Neural crest cell (in vitro differentiated cells): ENCODE measurements at regions not wholly inside any gene's neighbourhood (a gene's known extent, or its start where the extent isn't known, plus 50 kb on each side); places are given as distances from the start of the nearest gene placed in this dataset.

Experiments used
- DNase-seq: peaks from one replicate; pipeline ENCODE4 v3.0.0; 2021; ENCODE audit warnings: low read depth, mixed read lengths, low spot score
- H3K27ac Mint-ChIP-seq: one replicate; pipeline ENCODE4 v1.8.0; 2021; ENCODE audit warnings: mild to moderate bottlenecking, mixed read lengths; ENCODE audit not compliant: unreplicated experiment
- H3K27me3 Mint-ChIP-seq: 2 replicates; pipeline ENCODE4 v1.8.0; 2021; ENCODE audit warnings: low read depth, mild to moderate bottlenecking, mixed read lengths
- H3K36me3 Mint-ChIP-seq: 2 replicates; pipeline ENCODE4 v1.8.0; 2021; ENCODE audit warnings: low read depth, mild to moderate bottlenecking, mixed read lengths
- H3K4me1 Mint-ChIP-seq: 2 replicates; pipeline ENCODE4 v1.8.0; 2021; ENCODE audit warnings: mixed read lengths
- H3K4me3 Mint-ChIP-seq: one replicate; pipeline ENCODE4 v1.8.0; 2021; ENCODE audit warnings: mild to moderate bottlenecking, mixed read lengths
- H3K9me3 Mint-ChIP-seq: 2 replicates; pipeline ENCODE4 v1.8.0; 2021; ENCODE audit warnings: mixed read lengths
- CTCF ChIP-seq: fragments of 200-600 bp; sonication (generic); conservative IDR thresholded peaks from 2 replicates; pipeline ENCODE4 v1.5.0; 2021; ENCODE audit warnings: antibody characterized with exemption, mild to moderate bottlenecking

DNA sequence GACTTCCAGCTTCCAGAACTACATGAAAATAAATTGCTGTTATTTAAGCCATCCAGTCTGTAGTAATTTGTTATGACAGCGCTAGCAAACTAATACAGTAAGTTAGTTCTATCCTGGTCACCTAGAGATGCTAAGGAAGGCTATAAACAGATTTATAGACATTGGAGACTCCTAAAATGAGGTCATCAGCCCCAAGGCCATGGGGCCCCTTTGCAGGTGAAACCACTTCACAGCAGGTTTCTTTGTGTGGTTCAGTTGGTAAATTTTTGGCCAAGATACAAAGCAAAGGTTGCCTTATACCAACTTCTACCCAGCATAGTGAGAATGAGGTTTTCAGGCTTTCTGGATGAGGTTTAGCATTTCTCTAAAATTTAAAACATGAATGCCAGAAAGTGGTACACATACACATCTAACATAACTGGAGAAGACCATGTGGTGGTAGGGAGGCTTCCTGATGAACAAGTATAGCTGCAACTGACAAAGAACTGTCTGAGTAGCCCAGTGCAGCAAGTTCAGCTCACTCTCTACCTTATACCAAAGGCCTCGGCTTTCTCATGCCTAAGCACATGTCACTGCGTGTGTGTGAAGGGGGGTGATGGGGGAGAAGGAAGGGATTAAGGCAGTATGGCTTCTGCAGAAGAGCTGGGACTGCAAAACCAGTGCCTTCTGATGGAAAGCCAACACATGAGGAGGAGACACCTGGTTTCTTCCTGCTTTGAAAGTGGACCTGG, 264.6 kb upstream of the TAS2R1 start:
- DNase-seq = no peak

DNA sequence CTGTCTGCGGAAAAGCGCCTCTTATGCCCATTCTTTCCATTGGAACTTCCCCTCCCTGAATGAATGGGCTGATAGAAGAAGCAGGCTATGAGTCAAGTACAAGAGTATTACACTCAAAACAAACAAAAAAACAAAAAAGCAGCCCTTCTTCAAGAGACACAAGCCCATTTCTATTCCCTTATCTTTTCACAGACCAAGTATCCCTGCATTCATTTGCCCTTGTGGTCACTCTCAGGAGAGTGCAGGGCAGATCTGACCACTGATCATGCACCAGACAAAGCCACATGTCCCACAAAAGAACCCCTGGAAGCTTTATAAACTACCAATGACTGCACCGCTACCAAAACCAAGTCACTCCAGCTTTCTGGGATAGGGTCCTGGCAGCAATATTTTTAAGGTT, 262.5 kb upstream of the TAS2R1 start:
- Mint-ChIP-seq H3K4me1 (peaks cover 13% of the 10 kb centered on the region), H3K4me3 (no peak overlapping the region), H3K27ac (no peak overlapping the region), H3K27me3 (peaks cover 3% of the 10 kb centered on the region), H3K9me3 (no peaks in the 10 kb centered on the region), H3K36me3 (no peaks in the 10 kb centered on the region)
- TF ChIP-seq CTCF = no peak
- no peak for DNase-seq

More for the DNA sequence above, 264.6 kb upstream of the TAS2R1 start:
- H3K27ac Mint-ChIP-seq = peak overlapping the region; percentile 14
- H3K27me3 Mint-ChIP-seq = peaks cover 3% of the 10 kb centered on the region
- no peak overlapping the region for H3K4me3 Mint-ChIP-seq
- no peak for TF ChIP-seq CTCF
- H3K36me3 Mint-ChIP-seq = no peaks in the 10 kb centered on the region
- H3K9me3 Mint-ChIP-seq = no peaks in the 10 kb centered on the region
- peaks cover 11% of the 10 kb centered on the region for H3K4me1 Mint-ChIP-seq

- peaks cover 7% of the 10 kb centered on the region for H3K4me1 Mint-ChIP-seq
- no peak for DNase-seq
- H3K9me3 Mint-ChIP-seq = no peaks in the 10 kb centered on the region
- H3K27ac Mint-ChIP-seq = no peak overlapping the region
- no peak for TF ChIP-seq CTCF
- H3K27me3 Mint-ChIP-seq = no peaks in the 10 kb centered on the region
- no peaks in the 10 kb centered on the region for H3K36me3 Mint-ChIP-seq
- H3K4me3 Mint-ChIP-seq = no peak overlapping the region
Observed at GRCh38 chr5:9889511-9889910, 259.4 kb upstream of the TAS2R1 start.

- Mint-ChIP-seq H3K36me3 (no peaks in the 10 kb centered on the region), H3K27ac (no peak overlapping the region), H3K4me3 (no peak overlapping the region), H3K4me1 (peaks cover 7% of the 10 kb centered on the region), H3K9me3 (no peaks in the 10 kb centered on the region), H3K27me3 (no peaks in the 10 kb centered on the region)
- DNase-seq = no peak
- TF ChIP-seq CTCF = no peak
Observed at GRCh38 chr5:9888501-9888901, 258.4 kb upstream of the TAS2R1 start.

DNA sequence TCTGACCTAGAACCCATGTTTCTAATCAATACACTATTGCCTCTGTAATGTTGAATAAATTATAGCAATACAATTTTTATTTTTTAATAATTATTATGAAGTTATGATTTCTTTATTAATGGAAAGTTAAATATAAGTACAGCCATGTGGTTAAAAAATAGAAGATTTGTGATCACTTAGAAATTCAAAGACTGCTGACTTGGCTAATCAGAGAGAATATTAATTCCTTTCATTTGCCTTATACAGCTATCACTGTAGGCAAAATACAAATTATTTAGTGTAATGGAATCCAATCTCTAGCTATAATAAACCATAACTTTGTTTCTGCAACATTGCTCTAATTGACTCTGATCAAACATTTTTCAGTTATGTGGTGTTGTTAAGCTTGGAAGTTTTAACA, 255.0 kb upstream of the TAS2R1 start:
- no peak overlapping the region for H3K27ac Mint-ChIP-seq
- no peak for TF ChIP-seq CTCF
- H3K36me3 Mint-ChIP-seq = peaks cover 3% of the 10 kb centered on the region
- H3K9me3 Mint-ChIP-seq = peaks cover 9% of the 10 kb centered on the region
- H3K4me1 Mint-ChIP-seq = peaks cover 7% of the 10 kb centered on the region
- peaks cover 2% of the 10 kb centered on the region for H3K27me3 Mint-ChIP-seq
- no peak overlapping the region for H3K4me3 Mint-ChIP-seq
- DNase-seq = no peak
